ENCODE measurements at regions not wholly inside any gene's neighbourhood (a gene's known extent, or its start where the extent isn't known, plus 50 kb on each side); places are given as distances from the start of the nearest gene placed in this dataset.
"Not testable (repeated sequence)": the region's sequence is repeated elsewhere in the genome, so short reads cannot be mapped to it uniquely, and the experiment has no call there.

DNA sequence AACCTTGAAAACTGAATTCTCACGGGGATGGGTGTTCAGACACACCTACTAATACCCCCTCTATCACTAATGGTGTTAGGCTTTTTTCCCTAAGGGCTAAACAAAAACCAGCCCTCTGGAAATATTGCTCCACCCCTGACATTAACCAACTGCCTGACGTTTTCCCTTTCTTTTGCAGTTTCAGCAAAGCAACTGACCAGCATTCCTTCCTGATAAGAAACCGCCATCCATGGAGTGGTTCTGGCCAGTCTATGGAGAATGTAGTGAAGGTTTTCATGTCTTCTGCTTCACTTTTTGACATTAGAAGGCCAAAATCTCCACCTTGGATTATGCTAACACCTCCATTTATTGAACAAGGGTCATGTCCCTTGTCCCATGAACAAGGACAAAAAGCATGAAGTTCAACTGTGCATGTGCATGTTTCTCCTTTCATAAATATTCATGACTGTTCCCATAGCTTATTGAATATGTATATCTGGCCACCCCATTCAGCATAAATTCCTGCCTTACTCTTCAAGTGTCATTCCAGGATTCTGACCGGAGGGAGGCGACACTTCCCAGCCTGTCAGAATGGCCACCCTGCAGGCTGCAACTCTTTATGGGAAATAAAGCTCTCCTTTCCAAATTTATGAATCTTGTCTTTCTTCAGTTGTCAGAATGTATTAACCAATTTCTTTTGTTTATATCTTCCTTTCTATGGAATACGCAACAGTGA lies 314.3 kb downstream of the HHIPL2 start:
- no peak for DNase-seq

DNA sequence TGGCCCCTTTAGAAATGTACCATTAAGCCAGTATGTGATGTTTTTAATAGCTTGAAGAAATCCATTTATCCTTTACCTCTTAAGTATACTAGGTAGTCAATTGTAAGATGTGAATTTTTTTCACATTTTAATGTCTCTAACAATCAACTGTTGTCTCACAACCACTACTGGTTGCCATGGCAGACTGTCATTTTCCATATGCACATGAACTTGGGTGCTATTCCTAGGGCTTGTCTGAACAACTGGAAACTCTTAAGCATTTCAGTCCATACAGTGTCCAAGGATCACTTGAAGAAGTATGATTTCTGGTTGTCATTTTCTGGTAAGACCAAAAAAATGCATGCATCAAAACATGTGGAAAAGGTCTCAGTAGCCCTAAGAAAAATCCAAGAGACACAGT lies 315.1 kb downstream of the HHIPL2 start:
- DNase-seq, result no peak

DNA sequence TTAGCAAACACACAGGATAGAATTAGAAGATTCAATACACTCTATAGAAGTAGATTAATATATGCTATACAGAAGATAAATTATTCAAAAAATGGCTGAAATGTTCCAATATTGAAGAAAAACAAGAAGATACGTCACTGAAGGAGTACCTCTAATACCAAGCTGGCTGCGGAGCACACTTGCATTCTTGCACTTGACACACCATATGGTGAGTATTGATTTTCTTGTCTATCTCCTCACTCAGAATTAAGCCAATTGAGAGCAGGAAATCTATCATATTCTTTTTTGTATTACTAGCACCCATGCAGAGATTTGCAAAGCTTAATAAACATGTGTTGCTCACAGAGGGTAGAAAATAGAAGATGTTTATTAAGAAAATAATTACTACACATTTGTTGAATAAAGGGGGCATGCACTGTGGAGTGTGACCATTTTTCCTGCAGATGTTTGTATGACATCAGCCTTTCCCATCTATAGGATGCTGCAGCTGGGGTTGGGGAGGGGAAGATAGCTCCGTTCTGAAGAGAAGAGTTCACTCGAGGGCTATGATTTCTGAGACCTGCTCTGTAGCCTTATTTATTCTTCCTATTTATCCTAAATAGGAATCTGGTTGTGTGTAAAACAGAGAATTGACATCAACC lies 318.1 kb downstream of the HHIPL2 start:
- DNase-seq, result no peak

DNA sequence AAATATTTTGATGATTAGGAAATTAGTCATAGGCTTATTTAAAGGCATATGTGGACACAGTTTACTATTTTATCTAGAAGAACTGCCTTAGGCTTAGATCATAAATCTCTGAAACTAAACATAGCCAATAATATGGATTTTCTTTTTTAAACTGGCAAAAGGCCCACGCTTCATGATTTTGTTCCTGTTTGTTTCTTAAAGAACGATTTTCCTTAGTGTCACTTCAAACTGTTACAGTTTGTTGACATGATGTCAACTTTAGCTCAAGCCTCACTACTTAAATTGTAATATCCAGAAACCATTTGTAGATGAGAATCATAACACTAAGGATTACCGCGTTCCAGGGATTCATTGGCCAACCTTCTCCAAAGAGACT lies 322.6 kb downstream of the HHIPL2 start:
- DNase-seq, result no peak

DNA sequence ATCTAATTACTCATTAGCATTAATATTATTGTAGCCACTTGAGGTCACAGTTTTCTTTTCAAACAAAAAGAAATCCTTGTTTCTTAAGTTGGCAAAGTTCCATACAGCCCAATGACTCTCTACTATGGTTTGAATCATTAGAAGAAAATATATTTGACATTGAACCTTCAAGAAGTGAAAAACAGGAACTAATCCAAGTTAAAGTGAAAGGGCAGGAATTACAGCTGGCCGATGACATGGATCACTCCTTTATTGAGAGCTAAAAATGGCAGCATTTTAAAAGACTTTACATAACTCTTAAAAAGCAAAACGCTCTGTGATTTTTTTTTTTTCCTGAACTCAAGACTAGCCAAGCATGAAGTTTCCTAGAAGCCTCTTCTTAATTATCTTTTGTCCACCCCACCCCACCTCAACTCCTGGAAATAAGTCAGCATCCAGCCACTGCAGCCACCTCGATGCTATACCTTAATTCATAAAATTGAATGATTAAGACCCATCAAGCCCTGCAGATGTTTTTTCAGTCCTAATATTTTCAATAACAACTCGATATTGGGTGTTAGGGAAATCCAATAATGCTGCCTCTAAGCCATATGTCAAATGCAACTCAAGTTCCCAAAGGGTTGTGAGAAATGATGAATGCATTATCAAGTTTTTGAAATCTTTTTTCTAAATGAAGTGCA lies 323.1 kb downstream of the HHIPL2 start:
- DNase-seq, result no peak

DNA sequence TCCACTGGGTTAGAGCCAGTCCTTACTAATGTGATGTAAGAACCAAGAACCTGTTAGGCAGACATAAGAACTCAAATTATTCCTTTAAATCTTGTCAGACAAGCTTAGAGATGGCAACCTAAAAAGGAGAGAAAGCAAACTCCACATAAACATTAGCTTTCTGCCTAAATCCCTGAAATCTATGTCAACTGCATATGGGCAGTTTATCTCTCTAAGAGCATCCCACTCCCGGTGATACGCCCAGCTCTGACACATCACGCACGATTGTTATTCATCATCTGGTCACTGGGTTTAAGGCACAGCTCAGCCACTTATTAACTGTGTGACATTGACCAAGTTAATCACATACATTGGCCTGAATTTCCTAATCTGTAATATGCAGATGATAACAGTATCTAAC lies 323.7 kb downstream of the HHIPL2 start:
- DNase-seq, result no peak

DNA sequence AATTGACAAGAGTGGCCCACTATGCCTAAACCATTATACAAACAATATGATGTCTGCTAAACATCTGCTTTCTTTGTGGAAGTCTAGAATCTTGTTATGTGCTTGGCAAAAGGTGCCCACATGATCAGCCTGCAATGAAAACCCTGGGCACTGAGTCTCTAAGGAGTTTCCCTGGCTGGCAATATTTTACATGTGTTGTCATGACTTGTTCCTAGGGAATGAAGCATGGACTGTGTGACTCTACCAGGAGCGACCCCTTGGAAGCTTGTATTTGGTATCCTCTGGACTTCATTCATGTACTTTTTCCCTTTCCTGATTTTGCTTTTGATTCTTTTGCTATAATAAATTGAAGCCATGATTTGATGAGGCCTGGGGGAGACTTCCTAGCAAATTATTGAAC lies 324.9 kb downstream of the HHIPL2 start:
- no peak for DNase-seq

DNA sequence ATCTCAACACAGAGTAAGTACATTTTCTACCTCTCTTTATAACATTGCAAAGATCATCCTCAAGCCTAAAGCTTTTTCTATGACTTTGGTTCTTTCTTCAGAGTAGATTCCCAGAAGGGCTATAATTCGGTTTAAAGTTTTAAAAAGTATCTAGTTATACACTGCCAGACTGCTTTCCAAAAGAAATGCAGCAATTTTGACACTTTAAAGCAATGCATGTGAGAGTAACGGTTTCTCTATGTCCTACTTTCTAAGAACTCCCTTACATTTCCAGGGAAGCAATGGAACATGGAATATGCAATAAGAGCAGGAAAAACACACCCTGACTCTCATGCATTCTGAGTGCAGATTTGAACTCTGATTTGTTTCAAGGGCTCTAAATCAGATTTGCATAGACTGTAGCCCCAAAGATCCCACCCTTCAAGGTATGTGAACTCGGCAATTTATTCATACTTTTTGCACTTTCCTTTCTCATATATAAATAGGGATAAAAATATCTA lies 331.6 kb downstream of the HHIPL2 start:
- no peak for DNase-seq

DNA sequence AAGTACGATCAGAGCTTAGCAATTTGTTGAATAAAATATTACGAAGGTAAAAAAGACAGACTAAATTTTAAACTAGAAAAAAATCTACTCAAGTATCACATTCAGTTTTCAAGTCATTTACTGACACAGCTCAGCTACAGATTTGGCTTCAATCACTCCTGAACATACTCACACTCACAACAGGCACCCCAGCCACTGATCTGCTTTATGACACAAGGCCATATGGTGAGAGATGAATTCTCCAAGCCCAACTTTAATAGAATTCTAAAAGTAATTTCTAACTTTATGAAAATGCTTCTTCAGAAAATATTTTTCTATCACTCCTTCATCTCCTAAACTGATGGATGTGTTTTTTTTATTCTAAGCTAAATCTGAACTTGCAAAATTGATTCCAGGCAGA lies 337.1 kb downstream of the HHIPL2 start:
- no peak for DNase-seq

DNA sequence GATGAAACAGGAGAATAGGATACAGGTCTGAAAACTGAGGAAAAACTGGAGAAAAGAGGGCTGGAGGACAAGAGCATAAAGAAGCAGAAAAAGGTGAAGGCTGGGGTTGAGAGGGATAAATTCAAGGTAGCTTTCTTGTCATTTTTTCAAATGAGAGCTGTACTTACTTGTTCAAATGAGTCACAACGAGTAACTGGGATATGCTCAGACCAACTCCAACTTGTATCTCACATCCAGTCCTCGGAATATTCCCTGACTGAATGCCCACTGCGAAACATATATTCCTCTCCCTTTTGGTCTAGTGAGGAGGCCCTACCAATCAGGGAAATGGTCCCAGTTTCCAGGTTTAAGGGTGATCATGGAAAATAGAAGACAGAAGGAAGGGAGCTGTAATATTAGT lies 343.4 kb downstream of the HHIPL2 start:
- no peak for DNase-seq

DNA sequence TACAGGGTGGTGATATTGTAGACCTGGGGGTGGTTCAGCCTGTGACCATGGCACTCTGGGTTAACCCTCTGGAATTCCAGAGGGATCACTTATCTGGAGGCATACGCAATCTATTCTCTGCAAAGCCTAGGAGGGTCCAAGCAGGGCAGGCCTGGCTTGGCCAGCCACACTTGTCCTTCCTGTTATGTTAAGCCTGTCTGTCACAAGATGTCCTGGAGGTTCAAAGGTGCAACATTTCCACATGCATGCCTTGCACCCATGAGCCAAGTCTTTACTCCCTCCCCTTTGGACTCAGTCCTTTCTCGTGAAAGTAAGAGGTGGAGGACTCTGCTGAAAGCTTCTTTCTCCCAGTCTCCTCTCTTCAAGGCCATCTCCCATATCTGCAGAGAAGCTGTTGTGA lies 345.1 kb downstream of the HHIPL2 start:
- no peak for DNase-seq

DNA sequence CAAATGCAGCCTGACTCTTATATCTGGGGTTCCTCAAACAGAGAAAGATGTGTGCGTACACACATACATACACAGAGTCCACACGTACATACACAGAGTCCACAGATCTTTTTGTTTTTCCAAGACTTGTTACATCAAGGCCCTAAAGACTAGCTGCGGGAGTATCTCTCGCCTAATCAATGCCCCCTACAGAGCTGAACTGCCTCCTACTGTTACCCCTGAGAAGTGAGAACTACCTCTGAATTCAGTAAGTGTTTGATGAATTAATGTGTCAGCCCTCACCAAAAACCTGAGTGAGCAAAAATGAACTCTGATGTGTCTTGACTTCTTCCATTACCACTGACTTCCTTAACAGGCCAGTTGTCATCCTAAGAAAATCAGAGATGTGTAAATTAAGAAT lies 351.2 kb downstream of the HHIPL2 start:
- no peak for DNase-seq

DNA sequence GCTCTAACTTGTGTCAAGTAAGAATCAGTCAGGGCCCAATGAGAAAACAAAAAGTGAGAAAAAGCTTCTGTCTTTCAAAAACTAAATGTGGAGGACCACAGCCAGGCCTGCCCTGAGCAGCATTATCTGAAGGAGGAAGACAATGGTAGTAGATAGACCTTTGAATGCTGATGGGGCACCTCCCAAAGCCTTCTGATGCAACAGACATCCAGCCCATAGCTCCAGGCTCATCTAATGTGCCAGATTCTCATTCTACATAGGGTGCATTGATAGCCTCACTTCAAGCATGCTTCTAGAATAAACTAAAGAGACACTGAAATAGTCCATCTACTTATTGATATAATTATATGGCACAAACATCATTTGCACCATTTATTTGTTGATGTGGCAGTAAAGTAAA lies 351.6 kb downstream of the HHIPL2 start:
- no peak for DNase-seq

DNA sequence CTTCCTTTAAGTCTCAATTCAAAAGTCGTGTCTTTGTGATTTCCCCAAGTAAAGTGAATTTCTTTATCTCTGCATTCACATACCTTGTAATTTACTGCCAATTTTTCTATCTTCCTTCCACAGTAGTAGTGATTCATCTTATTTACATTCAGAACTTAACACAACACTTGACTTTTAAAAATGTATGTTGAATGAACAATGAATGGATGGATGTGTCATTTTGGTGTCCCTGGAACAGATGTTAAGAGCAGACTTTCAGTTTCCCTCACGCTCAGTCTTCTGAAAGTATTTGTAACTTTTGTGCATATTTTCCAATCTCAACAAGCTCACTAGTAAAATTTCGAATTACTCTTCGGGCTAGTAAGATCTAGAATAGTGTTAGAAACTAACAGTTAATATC lies 352.0 kb downstream of the HHIPL2 start:
- no peak for DNase-seq

DNA sequence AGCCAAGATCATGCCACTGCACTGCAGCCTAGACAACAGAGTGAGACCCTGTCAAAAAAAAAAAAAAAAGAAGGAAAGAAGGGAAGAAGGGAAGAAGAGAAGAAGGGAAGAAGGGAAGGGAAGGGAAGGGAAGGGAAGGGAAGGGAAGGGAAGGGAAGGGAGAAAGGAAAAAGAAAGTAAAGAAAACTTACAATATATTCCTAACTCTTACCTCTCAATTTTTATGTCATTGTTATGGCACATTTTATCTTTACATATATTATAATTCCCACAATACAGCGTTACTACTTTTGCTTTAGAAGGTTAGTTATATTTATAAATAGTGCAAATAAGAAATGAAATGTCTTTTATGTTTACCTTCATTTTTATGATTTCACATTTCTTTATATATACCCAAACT lies 358.7 kb downstream of the HHIPL2 start:
- DNase-seq, result no peak

DNA sequence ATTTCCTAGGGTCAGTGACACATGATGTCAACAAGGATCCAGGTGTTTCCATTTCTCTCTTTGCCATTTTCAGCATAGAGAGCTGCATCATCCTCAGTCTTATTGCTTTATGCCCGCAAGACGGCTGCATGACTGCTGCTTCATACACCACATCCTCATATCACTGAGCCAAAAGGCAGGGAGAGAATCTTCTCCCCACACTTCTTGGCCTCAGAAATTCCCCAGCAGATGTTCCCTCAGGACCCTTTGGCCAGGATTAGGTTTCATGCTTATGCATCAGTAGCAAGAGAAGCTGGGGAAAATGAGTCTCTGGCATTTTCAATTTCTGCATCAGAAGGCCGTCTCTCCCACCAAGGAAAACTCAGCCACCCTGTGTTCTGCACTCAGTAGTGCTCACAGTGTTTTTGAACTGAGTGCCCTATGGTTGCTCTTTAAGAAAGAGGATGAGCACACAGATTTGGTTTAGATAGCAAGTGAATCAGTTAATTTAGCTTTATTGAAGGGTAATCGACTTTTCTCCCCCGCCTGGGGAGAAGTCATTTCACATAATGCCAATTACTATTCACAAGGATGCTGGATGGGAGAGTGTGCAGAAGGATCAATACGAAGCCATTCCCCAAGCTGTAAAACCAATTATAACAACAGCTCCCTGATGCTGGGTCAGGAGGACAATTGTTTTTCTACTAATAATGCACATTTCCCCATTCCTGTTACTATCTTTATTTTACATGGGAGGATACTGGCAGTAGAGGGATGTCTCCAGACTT lies 360.2 kb downstream of the HHIPL2 start:
- DNase-seq, result no peak

DNA sequence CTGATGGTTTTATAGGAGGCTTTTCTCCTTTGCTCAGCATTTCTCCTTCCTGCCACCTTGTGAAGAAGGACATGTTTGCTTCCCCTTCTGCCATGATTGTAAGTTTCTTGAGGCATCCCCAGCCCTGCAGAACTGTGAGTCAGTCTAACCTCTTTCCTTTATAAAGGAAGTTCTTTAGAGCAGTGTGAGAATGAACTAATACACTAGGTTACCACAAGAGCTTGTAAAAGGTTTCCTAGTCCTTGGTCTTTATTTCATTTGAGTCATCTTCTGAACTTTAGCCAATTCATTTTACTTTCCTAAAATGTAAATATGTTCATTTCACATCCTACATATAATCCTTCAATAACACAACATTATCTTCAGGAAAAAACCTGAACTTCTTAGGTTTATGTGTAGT lies 365.3 kb downstream of the HHIPL2 start:
- DNase-seq, result no peak

DNA sequence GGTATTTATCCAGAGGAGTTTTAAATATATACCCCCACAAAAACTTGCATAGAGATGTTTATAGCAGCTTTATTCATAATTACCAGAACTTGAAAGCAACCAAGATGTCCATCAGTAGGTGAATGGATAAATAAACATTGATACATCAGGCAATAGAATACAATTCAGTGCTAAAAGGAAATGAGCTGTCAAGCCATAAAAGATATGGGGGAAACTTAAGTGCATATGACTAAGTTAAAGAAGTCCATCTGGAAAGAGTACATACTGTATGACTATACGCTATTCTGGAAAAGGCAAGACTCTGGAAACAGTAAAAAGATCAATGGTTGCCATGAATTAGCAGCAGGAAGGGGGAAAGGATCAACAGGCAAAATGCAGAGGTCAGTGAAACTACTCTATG lies 366.7 kb downstream of the HHIPL2 start:
- no peak for DNase-seq

DNA sequence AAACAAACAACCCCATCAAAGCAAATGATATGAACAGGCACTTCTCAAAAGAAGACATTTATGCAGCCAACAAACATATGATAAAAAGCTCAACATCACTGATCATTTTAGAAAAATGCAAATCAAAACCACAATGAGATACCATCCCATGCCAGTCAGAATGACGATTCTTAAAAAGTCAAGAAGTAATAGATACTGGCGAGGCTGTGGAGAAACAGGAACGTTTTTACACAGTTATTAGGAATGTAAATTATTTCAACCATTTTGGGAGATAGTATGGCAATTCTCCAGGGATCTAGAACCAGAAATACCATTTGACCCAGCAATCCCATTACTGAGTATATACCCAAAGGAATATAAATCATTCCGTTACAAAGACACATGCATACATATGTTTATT lies 370.4 kb downstream of the HHIPL2 start:
- DNase-seq, result not testable (repeated sequence)

DNA sequence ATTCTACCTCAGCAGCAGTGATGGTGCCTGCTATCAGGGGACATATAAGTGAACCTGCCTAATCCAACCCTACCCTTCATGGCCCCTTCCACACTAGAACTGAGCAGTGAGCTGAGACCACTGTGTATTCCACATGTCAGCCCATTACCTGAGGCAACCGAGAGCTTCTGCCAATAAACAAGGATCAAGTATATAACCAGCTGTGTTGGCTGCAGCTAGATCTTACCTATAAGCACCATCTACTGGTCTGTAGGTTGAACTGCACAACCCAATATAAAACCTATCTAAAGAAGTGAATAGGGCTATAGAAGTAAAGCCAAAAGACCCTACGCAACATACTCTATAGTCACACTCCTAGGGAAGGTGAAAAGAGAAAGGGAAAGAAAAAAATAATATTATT lies 376.9 kb downstream of the HHIPL2 start:
- peak; percentile 46 for DNase-seq

DNA sequence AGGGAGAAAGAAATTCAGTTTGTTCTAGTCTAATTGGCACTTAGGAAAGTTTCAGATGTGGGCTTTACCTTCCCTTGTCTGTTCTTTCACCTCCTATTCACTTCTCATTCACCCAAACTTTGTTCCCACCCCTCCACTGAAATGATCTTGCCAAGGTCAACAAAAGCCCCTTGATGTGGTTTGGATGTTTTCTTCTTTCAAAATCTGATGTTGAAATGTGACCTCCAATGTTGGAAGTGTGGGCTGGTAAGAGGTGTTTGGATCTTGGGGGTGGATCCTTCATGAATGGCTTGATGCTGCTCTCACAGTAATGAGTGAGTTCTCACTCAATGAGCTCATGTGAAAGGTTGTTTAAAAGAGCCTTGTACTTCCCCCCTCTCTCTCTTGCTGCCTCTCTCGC lies 379.3 kb downstream of the HHIPL2 start:
- no peak for DNase-seq

DNA sequence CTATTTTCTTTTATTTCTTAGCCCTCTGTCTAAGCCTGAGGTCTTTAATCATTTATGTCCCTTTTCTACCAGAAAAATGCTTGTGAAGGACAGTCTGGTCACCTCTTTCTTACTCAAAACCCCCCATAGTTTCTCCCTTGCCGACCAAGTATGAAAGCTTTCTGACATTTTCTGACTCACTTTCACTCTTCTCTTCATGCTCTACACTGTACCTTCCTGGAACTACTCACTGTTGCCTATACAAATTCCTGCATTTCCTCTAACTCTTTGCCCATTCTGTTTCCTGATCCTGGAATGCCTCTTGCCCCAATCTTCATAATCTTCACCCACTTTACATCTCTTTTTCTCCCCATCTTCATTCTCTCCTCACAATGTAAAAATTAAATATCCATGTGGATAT lies 380.0 kb downstream of the HHIPL2 start:
- DNase-seq, result no peak

DNA sequence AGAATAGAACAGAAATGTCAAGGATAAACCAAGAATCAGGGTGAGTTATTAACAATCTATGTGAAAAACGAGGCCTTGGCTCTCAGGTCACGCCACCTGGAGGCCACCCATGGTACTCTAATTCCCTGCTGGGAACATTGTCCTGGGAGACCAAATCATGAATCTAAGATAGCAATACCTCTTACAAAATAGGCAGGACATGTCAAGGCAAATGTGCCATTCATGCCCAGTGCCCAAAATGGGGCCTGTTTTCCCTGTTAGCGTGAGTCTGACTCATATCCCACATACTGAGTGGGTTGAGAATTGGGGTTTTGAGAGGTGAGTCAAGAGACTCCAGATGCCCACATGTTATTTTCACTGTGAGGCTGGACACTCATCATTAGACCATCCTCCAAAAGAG lies 380.8 kb downstream of the HHIPL2 start:
- DNase-seq, result no peak

DNA sequence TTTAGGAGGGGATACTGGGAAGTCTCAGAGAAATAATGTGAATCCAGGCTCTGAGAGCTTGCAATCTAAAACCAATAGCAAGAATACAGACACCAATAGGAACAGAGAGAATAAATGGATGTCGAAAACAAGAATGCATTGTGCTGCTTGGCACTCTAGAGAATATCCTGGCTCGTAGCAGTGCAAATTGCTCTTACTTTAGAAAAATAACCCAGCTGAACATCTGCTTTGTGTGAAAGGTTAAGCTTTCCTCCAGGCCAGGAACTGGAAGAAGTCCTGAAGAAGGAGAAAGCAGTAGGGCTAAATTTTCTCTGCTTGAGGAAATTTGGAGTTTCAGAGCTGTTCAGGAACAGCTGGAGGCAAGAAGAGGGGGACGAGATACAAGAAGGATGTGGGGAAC lies 382.3 kb downstream of the HHIPL2 start:
- no peak for DNase-seq
